ENCODE measurements at regions not wholly inside any gene's neighbourhood (a gene's known extent, or its start where the extent isn't known, plus 50 kb on each side); places are given as distances from the start of the nearest gene placed in this dataset.

DNA sequence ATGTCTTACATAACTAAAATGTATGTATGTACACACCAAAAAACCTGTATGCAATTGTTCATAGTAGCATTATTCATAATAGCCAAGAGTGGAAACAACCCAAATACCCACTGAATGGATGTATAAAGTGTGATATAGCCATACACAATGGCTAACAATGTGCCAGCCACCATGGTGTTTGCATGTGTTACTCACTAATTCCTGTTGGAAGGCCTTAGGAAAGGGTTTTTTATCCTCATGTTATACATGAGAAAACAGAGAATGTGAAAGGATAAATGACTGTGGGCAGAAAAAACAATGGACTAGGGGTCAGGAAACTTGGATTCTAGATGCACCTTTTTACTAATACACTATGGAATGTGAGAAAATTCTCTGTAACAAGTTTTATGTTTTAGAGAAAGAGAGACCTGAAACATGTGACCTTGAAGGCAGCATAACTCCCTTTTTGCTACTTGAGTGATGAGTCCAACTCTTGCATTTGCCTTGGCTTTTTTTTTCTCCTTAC, 55.7 kb downstream of the TIGD2 start:
- DNase-seq = no peak

DNA sequence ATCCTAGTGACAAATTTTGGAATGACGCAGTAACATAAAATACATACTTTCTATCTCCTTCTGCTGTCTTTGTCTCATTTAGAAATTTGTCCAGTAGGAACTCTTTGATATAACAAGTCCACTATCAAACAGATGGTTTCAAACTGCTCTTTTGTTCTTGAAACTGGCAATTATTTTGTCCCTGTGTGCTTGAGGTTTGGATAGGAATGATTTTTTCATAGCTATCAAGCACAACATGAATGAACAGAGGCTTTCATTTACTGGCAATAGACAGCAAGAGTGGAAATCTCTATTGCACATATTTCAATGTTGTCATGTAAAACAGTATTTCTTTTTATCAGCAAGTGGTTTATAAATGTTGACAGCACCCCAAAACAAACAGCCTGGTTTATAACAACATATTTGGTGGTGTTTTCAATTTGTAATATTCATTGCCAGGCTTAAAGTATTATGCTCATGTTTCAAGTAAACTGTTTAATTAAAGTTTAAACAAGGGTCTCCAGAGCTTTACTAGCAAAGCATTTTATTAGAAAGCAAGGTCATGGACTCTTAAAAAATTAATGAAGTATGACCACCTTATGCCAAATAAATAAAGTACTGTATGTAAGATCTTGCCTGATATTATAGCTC, 60.0 kb downstream of the TIGD2 start:
- peak; percentile 22 to 40 for DNase-seq

- no peak for DNase-seq
These were observed 61.5 kb downstream of the TIGD2 start for GRCh38 chr4:89172865-89173264.

- DNase-seq = no peak
These were observed 62.2 kb downstream of the TIGD2 start for GRCh38 chr4:89173336-89174090.

DNA sequence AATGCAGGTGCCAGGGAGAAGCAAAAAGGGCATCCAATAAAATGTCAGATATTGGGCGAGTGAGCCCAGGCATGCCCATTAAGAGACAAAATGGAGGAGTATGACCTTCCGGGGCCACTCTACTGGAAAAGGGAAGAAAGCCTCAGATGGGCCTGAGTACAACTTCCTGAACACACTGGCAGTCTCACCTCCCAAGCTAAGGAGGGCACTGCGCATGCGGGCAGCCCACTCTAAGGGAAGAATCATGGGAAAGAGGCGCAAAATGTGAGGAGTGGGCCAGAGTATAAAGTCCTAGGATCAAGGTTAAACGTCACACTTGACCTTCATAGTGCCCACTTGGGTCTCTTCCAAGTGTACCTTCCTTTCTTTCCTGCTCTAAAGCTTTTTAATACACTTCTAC, 63.5 kb downstream of the TIGD2 start:
- no peak for DNase-seq

GRCh38 chr4:89175611-89176010, 64.3 kb downstream of the TIGD2 start:
- DNase-seq = peak in 1 of 2 experiments; percentile 6

DNA sequence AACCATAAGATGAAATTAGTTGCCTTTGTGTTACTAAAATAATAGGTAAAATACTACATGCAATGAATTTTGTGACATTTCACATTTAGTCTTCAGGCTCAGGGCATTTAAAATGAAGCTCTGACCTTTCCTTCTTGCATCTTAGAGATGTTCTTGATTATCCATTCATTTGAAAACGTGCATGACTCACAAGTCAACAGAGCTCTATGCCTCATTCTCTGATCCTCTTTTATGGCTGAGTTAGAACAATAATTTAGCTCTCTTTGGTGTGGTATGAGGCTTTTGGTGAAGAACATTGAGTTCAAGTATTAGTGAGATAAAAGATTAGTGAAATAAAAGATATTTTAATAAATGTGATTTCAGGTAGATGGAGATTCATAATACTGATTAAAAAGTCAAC, 66.5 kb downstream of the TIGD2 start:
- DNase-seq = no peak

DNA sequence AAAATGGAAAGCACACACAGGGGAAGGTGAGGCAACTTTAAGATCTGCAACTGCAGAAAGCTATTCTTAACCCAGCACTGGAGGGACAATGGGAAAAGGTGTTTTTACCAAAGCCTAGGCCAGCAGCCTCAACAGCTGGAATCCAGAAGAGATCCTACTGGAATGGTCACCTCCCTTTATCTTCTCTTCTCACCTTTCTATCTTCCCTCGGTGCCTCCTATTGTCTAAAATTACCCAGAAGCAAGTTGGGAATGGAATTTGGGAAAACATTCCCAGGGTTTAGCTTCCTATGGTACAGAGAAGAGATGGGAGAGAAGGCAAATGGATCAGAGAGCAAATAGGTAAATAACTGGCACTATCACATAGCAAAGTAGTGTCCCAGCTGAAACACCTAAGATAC, 73.1 kb downstream of the TIGD2 start:
- DNase-seq = no peak

Data from NCI-H524 (cell line).